HG03469 (cell line): ENCODE measurements at regions not wholly inside any gene's neighbourhood (a gene's known extent, or its start where the extent isn't known, plus 50 kb on each side); places are given as distances from the start of the nearest gene placed in this dataset.

ENCODE experiments used
- ATAC-seq: cut with Tn5 transposase; IDR thresholded peaks from one replicate; pipeline ENCODE4 v1.9.1; 2021; ENCODE audit warnings: mild to moderate bottlenecking, moderate library complexity, moderate number of reproducible peaks; ENCODE audit not compliant: unreplicated experiment

DNA sequence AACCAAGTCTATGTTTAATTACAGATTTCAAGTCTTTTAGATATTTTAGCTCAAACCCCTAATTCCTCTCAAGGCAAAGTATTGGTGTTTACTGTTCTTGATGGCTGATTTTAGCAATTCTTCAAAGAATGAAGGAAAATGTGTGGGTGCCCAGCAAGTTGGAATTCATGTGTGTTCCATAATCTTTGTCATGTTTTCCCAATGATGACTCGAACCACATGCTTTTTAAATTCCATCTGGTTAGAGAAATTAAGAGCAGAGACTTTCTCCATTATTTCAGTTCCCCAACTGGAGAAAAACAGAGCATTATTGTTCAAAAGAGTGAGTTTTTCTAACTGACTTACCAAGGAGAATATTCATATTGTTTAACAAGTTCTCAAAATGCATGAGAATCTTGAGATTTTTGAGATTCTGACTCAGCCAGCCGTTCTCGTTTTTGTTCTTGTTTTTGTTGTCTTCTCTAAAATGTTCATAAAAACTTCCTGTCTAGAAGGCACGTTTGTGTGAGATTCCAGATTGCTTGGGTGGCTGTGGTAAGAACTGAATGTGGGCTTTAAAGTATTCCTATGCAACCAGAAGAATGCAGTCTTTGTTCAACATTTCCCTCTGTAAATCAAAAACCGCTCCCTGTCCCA lies 404.7 kb downstream of the IRS2 start:
- no peak for ATAC-seq

DNA sequence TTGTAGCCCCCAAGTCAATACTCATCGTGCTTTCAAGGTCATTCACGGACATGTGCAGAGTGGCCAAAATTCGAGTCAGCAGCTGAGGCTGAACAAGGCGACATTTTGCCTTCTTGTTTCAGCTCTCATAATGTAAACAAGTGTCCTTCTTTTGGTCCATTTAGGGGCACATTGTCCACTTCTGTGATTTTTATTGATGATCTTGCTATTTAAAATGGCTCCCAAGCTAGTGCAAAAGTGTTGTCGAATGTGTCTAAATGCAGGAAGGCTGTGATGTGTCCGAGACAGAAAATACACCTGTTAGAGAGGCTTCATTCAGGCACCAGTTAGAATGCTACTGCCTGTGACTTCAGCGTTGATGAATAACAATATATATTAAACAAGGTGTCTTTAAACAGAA lies 405.9 kb downstream of the IRS2 start:
- no peak for ATAC-seq

DNA sequence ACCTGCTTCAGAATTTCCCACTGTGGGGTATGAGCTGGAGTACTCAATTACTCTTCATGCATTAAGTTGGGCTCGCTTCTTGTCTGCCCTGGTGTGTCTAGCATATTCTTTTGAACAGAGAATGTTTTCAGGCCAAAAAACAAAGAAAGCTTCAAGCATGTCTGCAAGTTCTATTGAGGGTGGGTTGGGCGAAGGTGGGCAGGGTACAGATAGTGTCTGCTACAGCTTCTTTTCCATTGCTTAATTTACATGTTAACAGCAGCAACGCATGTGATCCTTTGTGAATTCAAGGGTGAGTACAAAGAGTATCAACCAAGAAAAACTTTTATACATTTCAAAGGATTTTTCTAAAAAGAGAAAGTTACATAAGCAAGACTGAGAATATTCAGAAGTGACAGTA lies 406.5 kb downstream of the IRS2 start:
- ATAC-seq: no peak

DNA sequence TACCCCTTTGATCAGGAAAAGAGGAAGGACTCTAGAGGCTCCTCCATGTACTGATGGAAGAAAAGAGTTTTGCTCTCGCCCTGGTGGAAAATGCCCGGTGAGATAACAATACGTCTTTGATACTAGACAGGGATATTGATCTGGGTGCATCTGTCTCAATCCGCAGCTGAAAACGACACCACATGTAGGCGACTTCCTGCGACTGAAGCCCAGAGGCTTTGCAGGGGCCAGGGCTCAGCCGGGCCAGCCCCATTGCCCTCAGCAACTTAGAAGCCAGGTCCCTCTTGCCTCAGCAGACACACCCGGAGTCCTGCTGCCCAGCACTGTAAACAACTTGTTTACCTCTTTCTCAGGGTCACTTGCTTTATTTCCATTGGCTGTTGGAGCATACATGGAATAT lies 409.4 kb downstream of the IRS2 start:
- no peak for ATAC-seq

DNA sequence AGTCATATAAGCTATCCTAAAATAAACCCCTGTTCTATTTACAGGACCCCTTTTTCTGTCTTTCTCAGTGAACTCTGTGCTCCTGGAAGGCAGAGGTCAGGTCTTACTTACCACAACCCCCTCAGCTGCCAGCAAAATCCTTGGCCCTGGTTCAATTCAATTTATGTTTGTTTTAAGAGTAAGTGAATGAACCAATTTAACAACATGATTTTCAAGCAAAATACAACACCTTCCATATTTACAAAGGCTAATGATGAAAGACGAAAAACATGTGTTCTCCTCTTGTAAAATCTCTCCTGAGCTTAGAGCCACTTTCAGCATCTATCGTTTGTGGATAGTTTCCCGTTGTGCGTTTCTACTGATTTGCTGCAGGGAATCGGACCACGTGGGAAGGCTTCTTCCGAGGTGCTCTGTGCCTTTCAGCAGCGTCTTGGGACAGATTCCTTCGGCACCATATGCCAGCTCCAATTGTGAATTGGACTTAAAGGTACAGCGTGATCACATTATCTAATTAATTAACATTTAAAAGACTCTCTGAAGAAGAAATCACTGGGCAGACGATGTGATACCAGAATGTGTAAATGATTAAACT lies 411.7 kb downstream of the IRS2 start:
- no peak for ATAC-seq

DNA sequence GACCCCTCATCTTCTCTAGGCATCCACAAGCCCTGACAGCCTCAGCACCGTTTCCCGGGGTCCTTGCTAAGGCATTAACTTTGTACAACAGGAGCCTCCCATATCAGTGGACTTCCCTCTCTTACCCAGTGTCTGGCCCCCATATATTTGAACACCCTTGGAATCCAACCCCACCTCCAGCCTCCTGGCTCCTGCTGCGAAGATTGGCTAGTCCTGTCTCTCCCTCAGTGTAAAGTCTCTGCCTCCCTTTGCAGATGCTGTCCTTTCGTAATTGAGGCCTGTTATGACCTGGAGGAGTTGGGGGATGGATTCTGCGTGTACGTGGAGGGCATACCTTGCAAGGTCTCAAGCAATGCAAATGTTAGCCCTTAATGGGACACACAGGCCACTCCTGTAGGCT lies 413.7 kb downstream of the IRS2 start:
- no peak for ATAC-seq

DNA sequence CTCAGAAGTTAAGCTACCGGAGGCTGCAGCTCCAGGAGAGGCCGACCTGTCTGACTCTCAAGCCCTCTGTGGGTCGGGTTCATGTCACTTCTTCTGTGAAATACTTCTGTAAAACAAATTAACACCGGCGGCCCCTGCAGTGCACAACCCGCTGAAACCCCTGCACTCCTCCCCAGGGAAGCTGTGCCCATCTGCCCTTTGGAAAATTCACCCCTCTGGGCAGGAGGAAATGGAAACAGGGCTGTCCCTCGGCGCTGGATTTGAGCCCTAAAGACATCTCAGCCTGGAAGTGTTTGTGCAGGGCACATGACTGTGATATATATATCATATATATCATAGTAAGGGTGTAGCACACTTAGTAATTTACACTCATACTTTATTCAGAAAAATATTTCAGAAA lies 415.3 kb downstream of the IRS2 start:
- ATAC-seq: no peak

DNA sequence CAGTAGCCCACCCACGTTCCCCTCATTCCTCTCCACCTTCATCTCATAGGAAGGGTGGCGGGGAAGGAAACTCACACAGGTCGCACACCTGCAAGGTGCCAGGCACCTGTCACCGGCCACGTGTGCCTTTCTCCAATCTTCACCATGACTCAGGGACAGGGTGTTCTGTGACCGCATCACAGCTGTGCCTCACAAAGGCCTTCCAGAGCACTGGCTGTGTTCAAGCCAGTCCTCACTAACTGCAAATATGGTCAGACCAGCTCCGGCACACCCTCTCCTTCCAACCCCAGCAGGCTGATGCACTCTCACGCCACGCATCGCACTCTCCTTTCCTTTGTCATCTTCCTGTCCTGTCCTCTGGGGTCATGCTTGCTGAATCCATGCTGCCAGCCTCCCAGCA lies 415.9 kb downstream of the IRS2 start:
- ATAC-seq: no peak

DNA sequence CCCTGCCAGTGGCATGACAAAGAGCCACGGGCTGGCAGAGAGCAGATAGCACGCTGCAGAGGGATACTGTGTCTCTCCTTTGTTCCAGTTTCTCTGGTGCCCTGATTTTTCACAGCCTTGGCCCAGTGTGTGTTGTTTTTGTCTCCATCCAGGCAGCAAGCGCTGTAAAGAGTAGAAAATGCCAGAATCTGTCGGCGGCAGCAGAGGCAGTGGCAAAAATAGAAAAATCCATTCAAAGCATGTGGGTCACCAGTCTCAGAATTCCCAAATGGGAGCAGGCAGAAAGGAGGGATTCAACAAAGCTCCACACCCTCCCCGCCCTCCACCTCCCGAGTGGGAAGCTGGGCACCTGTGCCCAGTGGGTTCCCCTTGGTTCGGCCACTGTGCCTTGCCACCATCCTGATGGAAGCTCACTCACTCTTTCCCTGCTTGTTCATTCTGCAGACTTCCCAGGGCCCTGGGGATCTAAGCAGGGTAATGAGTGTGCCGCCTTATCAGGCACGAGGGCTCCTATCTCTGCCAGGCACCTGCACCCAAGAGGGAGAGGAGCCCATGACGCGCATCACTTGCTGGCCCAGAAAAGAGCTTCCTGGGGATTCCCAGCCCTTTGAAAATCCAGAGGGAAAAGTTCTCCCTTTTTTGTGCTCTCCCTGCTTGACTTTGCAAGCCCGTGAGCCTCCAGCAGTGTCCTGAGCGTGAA lies 416.9 kb downstream of the IRS2 start:
- no peak for ATAC-seq

DNA sequence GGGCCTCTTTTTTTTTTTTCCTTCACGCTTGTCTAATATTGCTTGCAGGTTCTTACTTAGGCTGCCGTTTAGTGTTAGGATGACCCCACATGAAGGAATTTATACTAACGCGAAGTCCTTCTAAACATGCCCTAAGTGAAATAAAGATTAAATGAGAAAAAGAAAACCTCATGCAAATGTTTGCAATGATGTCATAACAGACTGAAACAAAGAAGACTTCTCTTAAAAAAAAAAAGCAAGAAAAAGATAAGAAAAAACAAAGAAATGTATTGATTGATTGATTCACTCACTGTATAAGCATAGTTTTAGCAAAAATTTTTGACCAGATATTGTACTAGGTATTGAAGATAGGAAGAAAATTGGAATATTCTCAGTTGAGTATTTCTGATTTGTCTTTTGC lies 418.2 kb downstream of the IRS2 start:
- ATAC-seq: no peak

DNA sequence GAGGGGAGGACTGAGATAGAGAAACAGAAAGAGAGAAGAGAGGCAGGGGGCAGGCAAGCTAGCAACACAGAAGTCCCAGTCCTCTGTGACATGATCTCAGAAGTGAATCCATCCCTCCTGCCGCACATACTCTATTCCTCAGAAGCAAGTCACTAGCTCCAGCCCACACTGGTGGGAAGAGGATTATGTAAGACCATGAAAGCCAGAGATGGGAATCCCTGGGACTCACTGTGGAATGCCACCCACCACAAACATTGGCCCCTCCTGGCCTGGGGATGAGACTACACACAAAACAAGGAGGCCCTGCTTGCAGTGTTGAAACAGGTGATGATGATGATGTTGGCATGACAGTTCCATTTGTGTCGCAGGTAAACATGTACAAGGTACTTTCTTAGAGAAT lies 419.9 kb downstream of the IRS2 start:
- ATAC-seq: no peak

DNA sequence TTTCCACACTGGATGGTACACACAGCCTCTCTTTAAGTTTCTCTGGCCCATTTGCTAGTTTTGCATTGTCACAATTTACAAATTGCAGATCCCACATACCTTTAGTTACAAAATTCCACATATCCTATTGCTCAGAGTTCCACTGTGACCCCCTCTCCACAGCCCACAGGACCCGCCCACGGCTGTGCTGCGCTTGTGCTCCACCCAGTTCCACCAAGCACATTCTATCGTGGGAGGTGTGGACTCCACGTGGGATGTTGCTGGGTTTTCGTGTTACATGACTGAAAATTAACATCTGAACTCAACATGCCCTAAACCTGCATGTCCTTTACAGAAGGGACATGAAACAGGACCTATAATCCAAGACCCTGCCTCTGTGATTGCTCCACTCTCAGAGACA lies 423.0 kb downstream of the IRS2 start:
- no peak for ATAC-seq

DNA sequence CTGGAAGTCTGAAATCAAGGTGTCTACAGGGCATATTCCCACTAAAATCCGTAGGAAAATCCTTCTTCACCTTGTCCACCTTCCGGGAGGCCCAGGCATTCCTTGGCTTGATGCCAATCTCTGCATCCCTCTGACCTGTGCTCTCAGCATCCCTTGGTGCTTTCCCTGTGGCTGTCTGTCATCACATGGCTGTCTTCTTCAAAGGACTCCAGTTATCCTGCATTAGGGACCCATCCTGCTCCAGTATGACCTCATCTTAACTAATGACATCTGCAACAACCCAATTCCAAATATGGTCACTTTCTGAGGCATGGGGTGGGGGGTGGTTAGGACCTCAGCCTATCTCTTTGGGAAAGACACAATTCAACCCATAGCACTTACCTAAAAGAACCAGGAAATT lies 423.8 kb downstream of the IRS2 start:
- ATAC-seq: no peak

DNA sequence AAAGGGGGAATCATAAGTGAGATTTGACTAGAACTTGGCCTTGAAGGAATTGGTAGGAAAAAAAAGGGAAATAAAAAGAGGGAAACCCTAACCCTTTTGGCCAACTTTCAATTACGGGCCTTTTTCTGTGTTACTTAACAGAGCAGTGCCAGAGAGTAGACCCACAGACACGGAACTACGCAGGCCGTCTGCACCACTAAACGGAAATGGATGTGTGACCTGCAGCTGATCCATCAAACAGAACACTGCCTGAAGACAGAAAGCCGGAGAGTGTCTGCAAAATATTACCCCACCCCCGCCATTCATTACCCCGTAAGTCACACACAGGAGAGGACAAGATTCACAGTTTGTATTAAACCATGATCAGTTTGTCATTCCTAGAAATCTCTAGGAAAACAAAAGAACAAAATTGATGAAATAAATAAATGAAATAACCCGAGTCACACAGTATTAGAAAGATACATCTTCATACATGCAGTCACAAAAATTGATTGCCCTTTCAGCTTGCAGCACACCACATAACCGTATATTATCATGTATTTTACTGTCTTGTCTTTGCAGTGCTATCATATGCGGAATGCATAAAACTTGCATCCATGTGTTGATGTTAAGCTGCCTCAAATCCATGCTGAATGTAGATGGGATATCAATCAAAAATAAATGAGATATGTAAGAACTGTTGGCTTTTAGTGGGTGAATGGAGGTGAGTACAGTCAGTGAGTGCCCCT lies 424.7 kb downstream of the IRS2 start:
- no peak for ATAC-seq

DNA sequence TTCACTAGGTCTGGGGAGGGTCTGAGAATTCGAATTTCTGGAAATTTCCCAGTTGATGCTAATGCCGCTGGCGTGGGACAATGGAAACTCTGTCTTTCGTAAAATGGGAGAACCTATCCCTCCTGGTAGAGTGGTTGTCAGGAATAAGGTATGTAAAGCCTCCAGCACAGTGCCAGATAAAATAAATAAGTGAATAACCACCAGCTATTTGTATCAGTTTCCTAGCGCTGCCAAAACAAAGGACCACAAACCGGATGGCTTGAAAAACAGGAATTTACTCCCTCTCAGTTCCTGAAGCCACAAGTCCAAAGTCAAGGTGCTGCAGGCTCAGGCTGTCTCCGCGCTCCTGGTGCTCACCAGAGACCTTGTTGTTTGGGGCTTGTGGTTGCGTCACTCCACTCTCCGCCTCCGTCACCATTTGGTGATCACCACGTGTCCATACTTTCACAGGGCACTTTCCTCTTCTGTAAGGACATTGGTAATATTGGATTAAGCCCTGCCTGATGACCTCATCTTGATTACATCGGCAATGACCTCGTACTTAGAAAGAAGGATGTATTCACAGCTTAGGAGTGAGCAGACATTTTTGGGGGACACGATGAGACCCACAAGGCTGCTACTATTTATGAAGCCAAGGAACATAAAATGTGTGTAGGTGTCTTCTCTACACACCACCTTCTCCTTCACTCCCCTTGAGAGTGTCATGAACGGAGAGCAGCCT lies 428.5 kb downstream of the IRS2 start:
- ATAC-seq: no peak

DNA sequence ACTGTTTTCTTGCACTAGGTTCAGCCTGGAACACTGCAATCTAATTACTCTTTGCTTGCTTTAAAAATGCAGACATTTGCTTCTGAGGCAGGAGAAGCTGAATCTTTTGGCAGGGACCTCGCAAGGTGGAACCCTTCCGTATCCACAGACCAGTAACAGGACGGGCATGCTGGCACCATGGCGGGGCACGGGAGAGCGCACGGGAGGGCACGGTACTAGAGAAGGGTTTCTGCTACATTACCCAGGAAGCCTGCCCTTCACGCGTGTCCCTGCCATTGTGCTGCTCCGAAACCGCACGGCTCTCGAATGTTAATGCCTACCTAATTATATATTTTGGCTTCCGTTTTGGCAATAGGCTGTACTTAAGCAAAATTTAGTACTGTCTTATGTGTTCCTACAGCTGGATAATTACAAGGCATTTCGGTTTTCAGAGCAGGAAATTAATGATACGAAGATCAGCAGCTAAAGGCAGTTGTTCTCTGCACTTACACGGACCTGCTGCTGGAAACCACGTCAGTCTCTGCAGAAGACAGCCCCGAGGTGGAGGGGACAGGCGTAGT lies 430.4 kb downstream of the IRS2 start:
- ATAC-seq: no peak

DNA sequence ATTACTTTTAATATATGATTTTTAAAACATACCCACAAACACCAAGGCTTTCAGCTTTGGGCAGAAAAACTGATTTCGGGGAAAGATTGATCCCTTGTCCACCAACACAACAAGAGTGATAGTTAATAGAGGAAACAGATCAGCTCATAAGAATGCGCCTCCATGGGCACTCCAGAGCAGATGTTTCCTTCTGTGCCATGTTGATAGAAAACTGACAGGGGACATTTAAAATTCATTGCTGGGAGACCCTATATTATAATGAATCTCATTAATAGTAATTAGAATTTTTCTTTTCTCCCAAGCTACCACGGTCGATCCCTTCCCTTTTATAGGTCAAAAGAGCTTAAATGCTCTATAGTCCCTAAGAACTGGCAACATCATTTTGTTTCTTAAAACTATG lies 431.2 kb downstream of the IRS2 start:
- no peak for ATAC-seq

DNA sequence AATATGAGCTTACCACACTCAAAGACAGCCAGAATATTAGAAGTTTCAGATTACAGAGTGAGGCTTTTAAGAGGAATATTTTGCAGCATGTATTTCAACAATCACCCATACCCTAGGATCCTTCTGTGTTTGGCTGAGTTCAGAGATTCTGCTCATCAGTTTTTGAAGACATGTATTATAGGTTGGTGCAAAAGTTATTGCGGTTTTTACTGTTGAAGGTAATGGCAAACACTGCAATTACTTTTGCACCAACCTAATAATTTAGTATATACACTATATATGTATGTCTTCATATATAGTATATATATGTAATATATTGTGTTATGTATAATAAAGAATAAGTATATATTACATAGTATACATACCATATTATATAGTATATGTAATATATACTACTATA lies 435.1 kb downstream of the IRS2 start:
- ATAC-seq: no peak

DNA sequence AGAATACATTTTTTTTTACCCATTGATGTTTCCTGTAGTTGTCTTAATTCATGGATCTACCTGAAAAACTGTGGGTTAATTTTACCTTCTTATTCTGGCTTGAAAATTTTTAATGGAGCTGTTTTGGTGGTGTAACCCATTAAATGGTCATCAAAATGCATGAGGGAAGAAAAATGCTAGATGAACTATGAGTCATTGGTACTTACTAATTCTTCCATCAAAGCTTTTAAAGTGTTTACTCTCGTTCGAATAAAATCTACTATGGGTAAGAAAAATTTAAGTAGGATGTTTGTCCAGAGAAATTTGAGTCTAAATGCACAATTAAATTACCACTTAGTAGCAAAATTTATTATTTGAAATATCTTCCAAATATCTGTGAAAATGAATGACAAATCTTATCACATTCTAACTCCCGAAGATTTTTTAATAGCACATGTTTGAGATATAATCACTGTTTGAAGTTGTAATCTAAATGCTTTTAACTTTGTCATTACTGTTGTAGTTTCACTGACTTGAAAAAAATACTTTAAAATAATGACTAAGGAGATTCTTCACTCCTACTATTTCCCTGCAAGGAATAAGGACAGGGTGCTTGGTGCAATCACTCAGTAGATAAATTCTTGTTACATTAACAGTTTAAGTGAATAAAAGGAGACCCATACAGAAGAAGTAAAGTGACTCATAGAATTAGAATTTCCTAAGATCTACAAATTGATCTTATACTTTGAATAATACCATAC lies 437.7 kb downstream of the IRS2 start:
- ATAC-seq: no peak

DNA sequence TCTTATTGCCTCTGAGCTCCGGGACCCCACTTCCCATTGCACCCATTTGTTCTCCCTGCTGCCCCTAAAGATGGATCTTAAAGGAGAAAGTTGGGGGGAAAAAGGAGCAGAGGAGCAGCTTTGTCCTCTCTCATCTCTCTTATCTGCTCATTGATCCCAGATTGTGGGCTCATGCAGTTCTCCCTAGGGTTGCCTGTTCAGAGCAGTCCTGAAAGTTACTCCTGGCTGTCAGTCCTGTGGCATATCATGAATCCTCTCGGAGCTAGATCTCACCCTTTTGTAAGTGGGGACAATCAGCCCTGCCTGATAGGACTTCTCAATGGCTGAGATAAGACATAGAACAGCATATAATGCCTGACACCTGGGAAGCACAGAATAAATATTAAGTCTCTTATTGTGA lies 440.3 kb downstream of the IRS2 start:
- ATAC-seq: no peak
